Activated CD4-positive, alpha-beta memory T cell treated with anti-CD3 and anti-CD28 coated beads for 36 hours (primary cell): ENCODE measurements at regions not wholly inside any gene's neighbourhood (a gene's known extent, or its start where the extent isn't known, plus 50 kb on each side); places are given as distances from the start of the nearest gene placed in this dataset.

Source experiments
- CTCF ChIA-PET: fragments of 350-600 bp; sonication (Branson Sonifier 250); formaldehyde crosslinking; loops from one replicate; lab custom pipeline; 2021; ENCODE audit warnings: antibody characterized with exemption, inconsistent platforms; lab: Charles Lee
- POLR2A ChIA-PET: fragments of 350-600 bp; sonication (Branson Sonifier 250); formaldehyde crosslinking; loops from one replicate; lab custom pipeline; 2021; ENCODE audit warnings: antibody characterized with exemption; lab: Charles Lee
- DNase-seq: peaks from one replicate; pipeline ENCODE4 v3.0.0-alpha.2; 2020
- H3K27ac Mint-ChIP-seq: one replicate; pipeline ENCODE4 v1.8.0; 2021; ENCODE audit warnings: mixed read lengths
- H3K27me3 Mint-ChIP-seq: one replicate; pipeline ENCODE4 v1.8.0; 2021; ENCODE audit warnings: mixed read lengths
- H3K36me3 Mint-ChIP-seq: one replicate; pipeline ENCODE4 v1.8.0; 2021; ENCODE audit warnings: mixed read lengths
- H3K4me1 Mint-ChIP-seq: one replicate; pipeline ENCODE4 v1.8.0; 2021; ENCODE audit warnings: low read depth, mixed read lengths
- H3K4me3 Mint-ChIP-seq: one replicate; pipeline ENCODE4 v1.8.0; 2021; ENCODE audit warnings: mild to moderate bottlenecking, mixed read lengths
- H3K9me3 Mint-ChIP-seq: one replicate; pipeline ENCODE4 v1.8.0; 2021; ENCODE audit warnings: mixed read lengths
- intact Hi-C: fragments of 100-400 bp; cut with micrococcal nuclease; formaldehyde crosslinking; loops from one replicate; pipeline ENCODE4 v1.15.1; 2023

DNA sequence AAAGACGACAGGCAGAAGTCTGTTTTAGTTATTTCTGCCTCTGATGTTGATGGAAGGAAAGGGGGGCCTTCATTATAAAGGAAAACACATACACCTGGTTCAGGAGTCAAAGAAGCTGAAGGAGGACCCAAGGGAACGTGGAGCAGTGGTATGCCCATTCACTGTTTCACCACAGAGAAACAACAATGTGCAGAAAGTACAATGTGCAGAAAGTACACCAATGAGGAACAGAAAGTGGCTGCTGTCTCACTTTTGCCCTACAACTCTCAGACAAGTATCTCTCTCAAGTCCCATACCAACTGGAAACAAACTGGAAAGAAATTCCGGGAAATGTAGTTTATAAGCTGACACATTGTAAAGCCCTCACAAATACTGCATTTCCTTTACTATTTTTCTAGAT is 564.5 kb downstream of the TRAM1L1 start:
- Mint-ChIP-seq H3K27me3 (no peaks in the 10 kb centered on the region), H3K4me1 (no peaks in the 10 kb centered on the region)
- intact Hi-C loops: no loop called here

GRCh38 chr4:116516711-116517110 is 568.7 kb downstream of the TRAM1L1 start:
- no peak overlapping the region for H3K27ac Mint-ChIP-seq

More for the DNA sequence above, 564.5 kb downstream of the TRAM1L1 start:
- no peaks in the 10 kb centered on the region for H3K36me3 Mint-ChIP-seq
- CTCF ChIA-PET: no interaction called here
- peaks cover 15% of the 10 kb centered on the region for H3K9me3 Mint-ChIP-seq
- H3K27ac Mint-ChIP-seq: no peak overlapping the region
- DNase-seq: no peak
- no peak overlapping the region for H3K4me3 Mint-ChIP-seq
- POLR2A ChIA-PET: no interaction called here

GRCh38 chr4:116515959-116516358 is 569.4 kb downstream of the TRAM1L1 start:
- intact Hi-C loops: no loop called here
- no peaks in the 10 kb centered on the region for H3K4me1 Mint-ChIP-seq
- no peaks in the 10 kb centered on the region for H3K27me3 Mint-ChIP-seq
- CTCF ChIA-PET: no interaction called here
- POLR2A ChIA-PET: no interaction called here
- no peak overlapping the region for H3K27ac Mint-ChIP-seq
- no peak for DNase-seq
- H3K9me3 Mint-ChIP-seq: peaks cover 15% of the 10 kb centered on the region
- no peak overlapping the region for H3K4me3 Mint-ChIP-seq
- no peaks in the 10 kb centered on the region for H3K36me3 Mint-ChIP-seq

More at GRCh38 chr4:116516711-116517110, 568.7 kb downstream of the TRAM1L1 start:
- POLR2A ChIA-PET: no interaction called here
- Mint-ChIP-seq H3K27me3 (no peaks in the 10 kb centered on the region), H3K36me3 (no peaks in the 10 kb centered on the region), H3K9me3 (peaks cover 15% of the 10 kb centered on the region), H3K4me1 (no peaks in the 10 kb centered on the region), H3K4me3 (no peak overlapping the region)
- no peak for DNase-seq
- intact Hi-C loops: no loop called here
- CTCF ChIA-PET: no interaction called here

DNA sequence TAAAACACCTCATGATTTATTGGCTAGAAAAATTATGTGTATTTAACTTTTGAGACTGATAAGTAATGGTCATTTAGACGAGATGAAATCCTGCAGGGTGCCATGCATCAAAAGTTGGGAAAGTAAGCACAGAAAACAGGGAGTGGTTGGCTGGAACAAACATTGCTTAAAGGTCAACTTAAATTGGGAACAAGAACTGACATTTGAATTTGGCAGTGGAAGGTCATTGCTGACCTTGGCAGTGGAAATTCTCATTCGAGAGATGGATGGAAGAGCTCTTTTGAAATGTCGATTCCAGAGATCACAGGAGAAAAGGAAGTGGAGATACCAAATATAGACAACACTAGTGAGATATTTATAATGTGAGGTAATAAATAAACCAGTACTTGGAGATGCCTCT is 572.8 kb downstream of the TRAM1L1 start:
- POLR2A ChIA-PET: no interaction called here
- H3K4me3 Mint-ChIP-seq: no peak overlapping the region
- H3K27ac Mint-ChIP-seq: no peak overlapping the region
- CTCF ChIA-PET: no interaction called here
- H3K4me1 Mint-ChIP-seq: no peaks in the 10 kb centered on the region
- H3K9me3 Mint-ChIP-seq: peaks cover 7% of the 10 kb centered on the region
- no peak for DNase-seq
- intact Hi-C loops: no loop called here
- H3K36me3 Mint-ChIP-seq: no peaks in the 10 kb centered on the region
- H3K27me3 Mint-ChIP-seq: no peaks in the 10 kb centered on the region

GRCh38 chr4:116501954-116502353 is 583.4 kb downstream of the TRAM1L1 start:
- DNase-seq: no peak
- CTCF ChIA-PET: no interaction called here
- Mint-ChIP-seq H3K9me3 (peaks cover 3% of the 10 kb centered on the region), H3K4me3 (no peak overlapping the region), H3K36me3 (no peaks in the 10 kb centered on the region), H3K4me1 (no peaks in the 10 kb centered on the region), H3K27me3 (no peaks in the 10 kb centered on the region), H3K27ac (no peak overlapping the region)
- POLR2A ChIA-PET: no interaction called here
- intact Hi-C loops: no loop called here

GRCh38 chr4:116500225-116500624 is 585.2 kb downstream of the TRAM1L1 start:
- no peak for DNase-seq
- intact Hi-C loops: no loop called here
- Mint-ChIP-seq H3K4me1 (no peaks in the 10 kb centered on the region), H3K36me3 (no peaks in the 10 kb centered on the region), H3K27ac (no peak overlapping the region), H3K9me3 (peaks cover 3% of the 10 kb centered on the region), H3K27me3 (no peaks in the 10 kb centered on the region), H3K4me3 (no peak overlapping the region)
- CTCF ChIA-PET: no interaction called here
- POLR2A ChIA-PET: no interaction called here

GRCh38 chr4:116489739-116490138 is 595.6 kb downstream of the TRAM1L1 start:
- intact Hi-C loops: no loop called here
- ChIA-PET CTCF (no interaction called here), POLR2A (no interaction called here)
- no peaks in the 10 kb centered on the region for H3K4me1 Mint-ChIP-seq
- H3K9me3 Mint-ChIP-seq: peaks cover 9% of the 10 kb centered on the region
- DNase-seq: no peak
- H3K36me3 Mint-ChIP-seq: no peaks in the 10 kb centered on the region
- H3K27ac Mint-ChIP-seq: no peak overlapping the region
- no peak overlapping the region for H3K4me3 Mint-ChIP-seq
- no peaks in the 10 kb centered on the region for H3K27me3 Mint-ChIP-seq

DNA sequence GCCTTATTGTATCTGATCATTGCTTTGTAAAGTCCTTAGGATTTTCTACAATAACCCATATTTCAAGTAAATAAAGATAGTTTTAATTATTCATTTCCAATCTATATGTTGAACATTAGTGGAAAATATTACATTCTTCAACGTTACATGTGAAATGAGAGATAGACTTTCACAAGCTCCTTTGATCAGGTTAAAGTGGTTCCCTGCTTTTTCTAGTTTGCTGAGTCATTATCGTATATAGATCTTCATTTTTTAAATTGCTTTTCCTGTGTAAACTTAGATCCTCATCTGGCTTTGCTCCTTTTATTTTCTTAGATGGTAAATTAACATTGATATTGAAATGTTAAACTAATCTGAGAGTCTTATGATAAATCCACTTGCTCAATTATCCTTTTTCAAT is 599.0 kb downstream of the TRAM1L1 start:
- intact Hi-C loops: no loop called here
- POLR2A ChIA-PET: no interaction called here
- Mint-ChIP-seq H3K4me1 (no peaks in the 10 kb centered on the region), H3K9me3 (peaks cover 9% of the 10 kb centered on the region), H3K4me3 (no peak overlapping the region), H3K27me3 (no peaks in the 10 kb centered on the region), H3K36me3 (no peaks in the 10 kb centered on the region), H3K27ac (no peak overlapping the region)
- CTCF ChIA-PET: no interaction called here
- no peak for DNase-seq

GRCh38 chr4:116480546-116480945 is 604.8 kb downstream of the TRAM1L1 start:
- Mint-ChIP-seq H3K27ac (no peak overlapping the region), H3K9me3 (peaks cover 6% of the 10 kb centered on the region), H3K36me3 (no peaks in the 10 kb centered on the region), H3K4me3 (no peak overlapping the region), H3K27me3 (no peaks in the 10 kb centered on the region), H3K4me1 (no peaks in the 10 kb centered on the region)
- CTCF ChIA-PET: no interaction called here
- intact Hi-C loops: no loop called here
- no peak for DNase-seq
- POLR2A ChIA-PET: no interaction called here

DNA sequence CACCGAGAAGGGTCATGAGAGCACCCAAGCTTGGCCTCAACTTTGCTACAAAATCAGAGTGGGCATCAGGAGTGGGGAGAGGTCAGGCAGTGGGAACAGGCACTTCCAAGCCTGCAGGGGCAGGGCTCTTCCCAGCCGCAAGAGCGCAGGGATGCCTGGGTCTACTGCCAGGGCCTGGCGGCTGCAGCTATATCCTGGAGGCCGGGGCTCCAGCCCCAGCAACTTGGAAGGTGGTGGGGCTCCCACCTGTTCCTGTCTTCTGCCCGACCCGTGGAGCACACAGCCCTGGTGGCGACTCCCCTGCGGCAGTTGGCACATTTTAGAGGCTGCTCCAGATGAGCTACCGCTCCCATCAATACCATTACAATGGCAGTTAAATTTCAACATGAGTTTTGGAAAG is 607.0 kb downstream of the TRAM1L1 start:
- Mint-ChIP-seq H3K27me3 (no peaks in the 10 kb centered on the region), H3K36me3 (no peaks in the 10 kb centered on the region), H3K9me3 (peaks cover 2% of the 10 kb centered on the region), H3K4me3 (no peak overlapping the region), H3K4me1 (no peaks in the 10 kb centered on the region), H3K27ac (no peak overlapping the region)
- no peak for DNase-seq
- intact Hi-C loops: no loop called here
- ChIA-PET POLR2A (no interaction called here), CTCF (no interaction called here)

GRCh38 chr4:116469582-116469981 is 615.8 kb downstream of the TRAM1L1 start:
- Mint-ChIP-seq H3K27me3 (no peaks in the 10 kb centered on the region), H3K4me3 (no peak overlapping the region), H3K4me1 (no peaks in the 10 kb centered on the region), H3K36me3 (no peaks in the 10 kb centered on the region), H3K9me3 (peaks cover 2% of the 10 kb centered on the region), H3K27ac (no peak overlapping the region)
- ChIA-PET CTCF (no interaction called here), POLR2A (no interaction called here)
- no peak for DNase-seq
- intact Hi-C loops: no loop called here

- CTCF ChIA-PET: no interaction called here
- intact Hi-C loops: no loop called here
- POLR2A ChIA-PET: no interaction called here
- Mint-ChIP-seq H3K27ac (no peak overlapping the region), H3K4me3 (no peak overlapping the region), H3K9me3 (no peaks in the 10 kb centered on the region), H3K27me3 (no peaks in the 10 kb centered on the region), H3K36me3 (no peaks in the 10 kb centered on the region), H3K4me1 (no peaks in the 10 kb centered on the region)
- no peak for DNase-seq
These were observed 632.2 kb downstream of the TRAM1L1 start for GRCh38 chr4:116453127-116453526.

GRCh38 chr4:116449764-116450163 is 635.6 kb downstream of the TRAM1L1 start:
- Mint-ChIP-seq H3K27ac (no peak overlapping the region), H3K9me3 (peaks cover 2% of the 10 kb centered on the region), H3K4me3 (no peak overlapping the region), H3K36me3 (no peaks in the 10 kb centered on the region), H3K27me3 (no peaks in the 10 kb centered on the region), H3K4me1 (no peaks in the 10 kb centered on the region)
- intact Hi-C loops: no loop called here
- CTCF ChIA-PET: no interaction called here
- POLR2A ChIA-PET: no interaction called here
- DNase-seq: no peak

DNA sequence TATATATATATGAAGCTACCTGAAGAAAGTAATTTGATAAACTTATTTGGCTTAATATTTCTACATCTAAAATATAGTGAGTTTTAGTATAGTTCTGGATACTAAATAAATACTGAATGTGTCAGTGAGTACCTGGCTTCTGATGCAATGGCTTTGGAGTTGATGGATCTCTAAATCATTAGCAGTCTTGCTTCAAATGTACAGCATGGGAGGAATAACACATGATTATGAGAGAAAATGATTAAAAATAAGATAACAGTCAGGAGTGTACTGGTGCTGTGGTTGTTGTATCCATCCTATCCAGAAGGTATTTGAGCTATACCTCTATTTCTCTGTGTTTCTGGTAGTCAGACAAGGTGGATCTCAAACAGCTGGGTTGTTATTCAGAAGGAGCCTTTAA is 641.3 kb downstream of the TRAM1L1 start:
- Mint-ChIP-seq H3K4me3 (no peak overlapping the region), H3K36me3 (no peaks in the 10 kb centered on the region), H3K9me3 (peaks cover 4% of the 10 kb centered on the region), H3K27ac (no peak overlapping the region), H3K4me1 (no peaks in the 10 kb centered on the region), H3K27me3 (no peaks in the 10 kb centered on the region)
- intact Hi-C loops: no loop called here
- ChIA-PET CTCF (no interaction called here), POLR2A (no interaction called here)
- DNase-seq: no peak
